Astrocyte (in vitro differentiated cells and primary cell): ENCODE measurements at regions not wholly inside any gene's neighbourhood (a gene's known extent, or its start where the extent isn't known, plus 50 kb on each side); places are given as distances from the start of the nearest gene placed in this dataset.

Experiments
- EZH2 ChIP-seq: IDR thresholded peaks from 2 replicates; pipeline ENCODE4 v1.6.1; 2012; ENCODE audit warnings: mild to moderate bottlenecking, low read length, inconsistent platforms; ENCODE audit not compliant: insufficient read depth
- TF ChIP-seq, protein P1 (sequence below): IDR thresholded peaks from 2 replicates; pipeline ENCODE4 v1.5.1; 2011; ENCODE audit warnings: low read depth, mild to moderate bottlenecking, inconsistent platforms, low read length, moderate library complexity; ENCODE audit not compliant: insufficient read depth

- TF ChIP-seq, protein P1, sequence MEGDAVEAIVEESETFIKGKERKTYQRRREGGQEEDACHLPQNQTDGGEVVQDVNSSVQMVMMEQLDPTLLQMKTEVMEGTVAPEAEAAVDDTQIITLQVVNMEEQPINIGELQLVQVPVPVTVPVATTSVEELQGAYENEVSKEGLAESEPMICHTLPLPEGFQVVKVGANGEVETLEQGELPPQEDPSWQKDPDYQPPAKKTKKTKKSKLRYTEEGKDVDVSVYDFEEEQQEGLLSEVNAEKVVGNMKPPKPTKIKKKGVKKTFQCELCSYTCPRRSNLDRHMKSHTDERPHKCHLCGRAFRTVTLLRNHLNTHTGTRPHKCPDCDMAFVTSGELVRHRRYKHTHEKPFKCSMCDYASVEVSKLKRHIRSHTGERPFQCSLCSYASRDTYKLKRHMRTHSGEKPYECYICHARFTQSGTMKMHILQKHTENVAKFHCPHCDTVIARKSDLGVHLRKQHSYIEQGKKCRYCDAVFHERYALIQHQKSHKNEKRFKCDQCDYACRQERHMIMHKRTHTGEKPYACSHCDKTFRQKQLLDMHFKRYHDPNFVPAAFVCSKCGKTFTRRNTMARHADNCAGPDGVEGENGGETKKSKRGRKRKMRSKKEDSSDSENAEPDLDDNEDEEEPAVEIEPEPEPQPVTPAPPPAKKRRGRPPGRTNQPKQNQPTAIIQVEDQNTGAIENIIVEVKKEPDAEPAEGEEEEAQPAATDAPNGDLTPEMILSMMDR, result no peak
- TF ChIP-seq EZH2, result no peak
These were observed 384.7 kb downstream of the MDFIC start for GRCh38 chr7:115306586-115306985.
